ENCODE measurements at regions not wholly inside any gene's neighbourhood (a gene's known extent, or its start where the extent isn't known, plus 50 kb on each side); places are given as distances from the start of the nearest gene placed in this dataset.

GRCh38 chr17:77032929-77033328 lies 107.8 kb upstream of the SEC14L1 start:
- no peaks in the 10 kb centered on the region for H3K27me3 ChIP-seq
- no peaks in the 10 kb centered on the region for H3K36me3 ChIP-seq (ENCODE audit: low read depth, missing control alignments)
- no peaks in the 10 kb centered on the region for H3K9me3 ChIP-seq
- DNase-seq, result no peak
- TF ChIP-seq CTCF (IDR thresholded peaks at IDR 0.05) (no peak), POLR2A (IDR thresholded peaks at IDR 0.05) (no peak)
- 86 to 96% methylated on average over 3 to 4 of the region's 4 CpGs for WGBS, 2 donors
- H3K4me1 ChIP-seq, result no peaks in the 10 kb centered on the region
- intact Hi-C loops (cut with DNase I; ENCODE audit: low total_unique reads), result no loop called here
- H3K27ac ChIP-seq, result no peak overlapping the region
- no peak overlapping the region for H3K4me3 ChIP-seq

- no peaks in the 10 kb centered on the region for H3K9me3 ChIP-seq
- no peaks in the 10 kb centered on the region for H3K4me1 ChIP-seq
- H3K36me3 ChIP-seq (ENCODE audit: low read depth, missing control alignments), result no peaks in the 10 kb centered on the region
- no peak for DNase-seq
- TF ChIP-seq CTCF (IDR thresholded peaks at IDR 0.05) (no peak), POLR2A (IDR thresholded peaks at IDR 0.05) (no peak)
- H3K4me3 ChIP-seq, result no peak overlapping the region
- no peak overlapping the region for H3K27ac ChIP-seq
- 68 to 76% methylated on average over 12 to 13 of the region's 13 CpGs for WGBS, 2 donors
- intact Hi-C loops (cut with DNase I; ENCODE audit: low total_unique reads), result no loop called here
- no peaks in the 10 kb centered on the region for H3K27me3 ChIP-seq
Measured at GRCh38 chr17:77033892-77034404, 106.8 kb upstream of the SEC14L1 start.

- intact Hi-C loops (cut with DNase I; ENCODE audit: low total_unique reads), result no loop called here
- Histone ChIP-seq H3K4me3 (no peak overlapping the region), H3K9me3 (no peaks in the 10 kb centered on the region), H3K36me3 (ENCODE audit: low read depth, missing control alignments) (no peaks in the 10 kb centered on the region), H3K27ac (no peak overlapping the region), H3K27me3 (no peaks in the 10 kb centered on the region), H3K4me1 (no peaks in the 10 kb centered on the region)
- no peak for TF ChIP-seq POLR2A (IDR thresholded peaks at IDR 0.05)
- TF ChIP-seq CTCF (IDR thresholded peaks at IDR 0.05), result no peak
- 78 to 81% methylated on average over 11 to 16 of the region's 16 CpGs for WGBS, 2 donors
- no peak for DNase-seq
Measured at GRCh38 chr17:77034677-77035424, 105.9 kb upstream of the SEC14L1 start.

GRCh38 chr17:77035526-77035925 lies 105.2 kb upstream of the SEC14L1 start:
- Histone ChIP-seq H3K36me3 (ENCODE audit: low read depth, missing control alignments) (no peaks in the 10 kb centered on the region), H3K4me1 (no peaks in the 10 kb centered on the region), H3K27ac (no peak overlapping the region), H3K9me3 (no peaks in the 10 kb centered on the region), H3K27me3 (no peaks in the 10 kb centered on the region), H3K4me3 (no peak overlapping the region)
- 92 to 96% methylated on average over 5 to 6 of the region's 6 CpGs for WGBS, 2 donors
- DNase-seq, result no peak
- TF ChIP-seq CTCF (IDR thresholded peaks at IDR 0.05) (no peak), POLR2A (IDR thresholded peaks at IDR 0.05) (no peak)
- intact Hi-C loops (cut with DNase I; ENCODE audit: low total_unique reads), result no loop called here

Data from testis (tissue), 2 donors.